ENCODE measurements at regions not wholly inside any gene's neighbourhood (a gene's known extent, or its start where the extent isn't known, plus 50 kb on each side); places are given as distances from the start of the nearest gene placed in this dataset.

DNA sequence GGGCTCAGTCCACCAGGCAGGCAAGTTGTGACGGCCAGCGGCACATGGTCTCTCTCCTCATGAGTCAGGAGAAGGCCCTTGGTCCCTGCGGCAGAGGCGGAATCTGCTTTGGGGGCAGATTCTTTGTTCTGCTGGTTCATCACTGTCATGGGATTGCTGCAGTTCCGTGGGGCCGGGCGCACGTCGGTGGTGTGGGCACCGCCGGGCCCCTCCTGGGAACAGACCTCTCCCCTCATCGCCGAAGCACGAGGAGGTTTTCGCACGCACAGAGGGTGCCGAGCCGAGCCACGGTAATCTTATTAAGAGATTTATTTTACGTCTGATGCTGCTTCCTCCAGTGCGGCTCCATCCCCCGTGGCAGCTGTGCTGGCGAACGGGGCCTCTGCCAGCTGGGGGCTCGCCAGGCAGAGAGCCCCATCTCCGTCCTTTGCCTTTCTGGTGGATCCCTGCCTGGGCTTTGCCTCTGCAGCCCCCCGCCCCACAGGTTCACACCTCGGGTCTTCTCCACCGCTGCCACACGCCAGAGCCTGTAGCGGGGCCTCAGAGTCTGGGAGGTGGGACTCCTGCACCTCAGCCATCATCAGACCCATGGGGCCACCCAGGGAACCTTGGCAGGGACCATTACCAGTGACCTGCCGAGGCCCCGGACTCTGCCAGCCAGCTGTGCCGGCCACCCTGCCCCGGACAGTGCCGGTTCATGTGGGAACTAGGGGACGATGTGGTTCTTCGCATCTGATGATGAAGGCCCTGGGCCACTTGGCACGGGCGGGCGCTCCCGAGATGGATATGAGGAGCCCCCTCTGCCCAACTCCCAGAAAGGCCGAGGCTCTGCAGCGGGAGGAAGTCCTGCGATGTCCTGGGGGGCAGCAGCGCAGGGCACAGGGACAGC is 86.7 kb upstream of the NKX1-1 start:
- peak; percentile 93 for DNase-seq (ENCODE audit: low read depth)
- no peak overlapping the region for H3K4me3 ChIP-seq (ENCODE audit: low read length)
- no peak for TF ChIP-seq CTCF (conservative IDR thresholded peaks at IDR 0.05; ENCODE audit: low read depth, low read length)

DNA sequence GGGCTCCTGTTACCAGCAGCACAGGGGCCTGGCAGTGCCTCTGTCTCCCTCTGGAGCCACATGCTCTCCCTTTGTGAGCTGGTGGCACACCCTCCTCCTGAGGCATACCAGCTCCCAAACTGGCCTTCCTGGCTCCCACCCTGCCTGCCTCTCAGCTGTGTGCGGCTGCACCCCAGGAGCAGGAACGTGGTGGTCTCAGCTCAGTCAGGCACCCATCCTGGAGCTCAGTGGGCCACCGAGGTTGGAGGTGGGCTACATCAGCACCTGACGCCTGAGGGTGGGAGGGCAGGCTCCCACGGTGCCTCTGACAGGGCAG is 85.9 kb upstream of the NKX1-1 start:
- no peak for TF ChIP-seq CTCF (conservative IDR thresholded peaks at IDR 0.05; ENCODE audit: low read depth, low read length)
- H3K4me3 ChIP-seq (ENCODE audit: low read length): no peak overlapping the region
- no peak for DNase-seq (ENCODE audit: low read depth)

GRCh38 chr4:1491328-1492141 is 85.3 kb upstream of the NKX1-1 start:
- no peak overlapping the region for H3K4me3 ChIP-seq (ENCODE audit: low read length)
- no peak for DNase-seq (ENCODE audit: low read depth)
- no peak for TF ChIP-seq CTCF (conservative IDR thresholded peaks at IDR 0.05; ENCODE audit: low read depth, low read length)

- no peak for TF ChIP-seq CTCF (conservative IDR thresholded peaks at IDR 0.05; ENCODE audit: low read depth, low read length)
- DNase-seq (ENCODE audit: low read depth): no peak
- no peak overlapping the region for H3K4me3 ChIP-seq (ENCODE audit: low read length)
These were observed 84.5 kb upstream of the NKX1-1 start for GRCh38 chr4:1490654-1491327.

GRCh38 chr4:1490011-1490653 is 83.9 kb upstream of the NKX1-1 start:
- no peak for TF ChIP-seq CTCF (conservative IDR thresholded peaks at IDR 0.05; ENCODE audit: low read depth, low read length)
- no peak overlapping the region for H3K4me3 ChIP-seq (ENCODE audit: low read length)
- no peak for DNase-seq (ENCODE audit: low read depth)

DNA sequence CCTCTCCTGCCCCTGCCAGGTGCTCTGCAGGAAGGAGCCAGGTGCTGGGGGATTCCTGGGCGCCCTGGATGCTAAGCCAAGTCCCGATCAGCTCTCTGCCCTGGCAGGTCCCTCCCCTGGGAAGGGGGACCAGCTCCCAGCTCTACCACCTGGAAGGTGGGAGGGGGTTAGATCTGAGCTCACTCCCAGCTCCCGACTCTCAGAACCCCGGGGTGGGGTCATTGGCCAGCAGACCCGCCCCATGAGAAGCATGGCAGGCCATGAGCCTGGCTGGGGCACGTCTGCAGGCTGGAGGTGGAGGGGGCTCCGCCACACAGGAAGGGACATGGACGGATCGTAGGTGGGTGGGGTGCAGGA is 83.4 kb upstream of the NKX1-1 start:
- TF ChIP-seq CTCF (conservative IDR thresholded peaks at IDR 0.05; ENCODE audit: low read depth, low read length): no peak

More for the DNA sequence above, 83.4 kb upstream of the NKX1-1 start:
- no peak overlapping the region for H3K4me3 ChIP-seq (ENCODE audit: low read length)
- DNase-seq (ENCODE audit: low read depth): no peak
